ENCODE measurements at regions not wholly inside any gene's neighbourhood (a gene's known extent, or its start where the extent isn't known, plus 50 kb on each side); places are given as distances from the start of the nearest gene placed in this dataset.

DNA sequence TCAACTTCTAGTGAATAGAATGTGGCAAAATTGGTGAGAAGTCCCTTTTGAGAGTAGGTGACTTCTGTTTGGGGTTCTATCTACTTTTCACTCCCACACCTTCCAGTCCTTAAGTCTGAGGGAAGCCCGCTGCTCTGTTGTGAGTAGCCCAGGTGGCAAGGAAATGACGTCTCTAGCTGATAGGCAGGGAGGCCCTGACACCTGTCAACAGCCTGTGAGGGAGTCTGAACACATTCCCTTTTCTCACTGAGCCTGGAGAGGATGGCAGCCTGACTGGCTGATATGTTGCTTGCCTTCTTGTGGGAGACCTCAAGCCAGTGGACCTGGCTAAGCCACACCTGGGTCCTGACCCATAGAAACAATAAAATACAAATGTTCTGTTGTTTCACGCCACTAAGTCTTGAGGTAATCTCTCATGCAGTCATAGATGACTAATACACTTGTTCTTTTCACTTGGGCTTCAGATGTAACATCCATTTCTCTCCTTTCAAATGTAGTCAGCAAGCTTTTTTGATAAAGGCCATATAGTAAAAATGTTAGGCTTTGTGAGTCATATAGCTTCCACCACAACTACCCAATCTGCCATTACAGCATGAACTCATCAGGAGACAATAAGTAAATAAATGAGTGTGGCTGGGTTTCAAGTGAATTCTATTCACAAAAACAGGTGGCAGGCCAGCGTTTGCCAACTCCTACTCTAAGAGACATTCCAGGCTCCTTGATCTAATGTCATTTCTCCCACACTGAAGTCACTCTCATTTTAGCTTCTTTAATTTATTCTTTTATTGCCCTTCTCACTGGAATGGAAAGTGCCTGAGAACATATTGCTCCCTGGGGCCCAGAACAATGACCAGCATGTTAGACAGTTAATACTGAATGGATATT, 265.1 kb upstream of the MAD2L1 start:
- in situ Hi-C loops (cut with HindIII; ENCODE audit: low pct_unique_long_range_greater_than_20kb, low sequenced_read_pairs), result no loop called here
- no peak for DNase-seq (ENCODE audit: low read depth)

DNA sequence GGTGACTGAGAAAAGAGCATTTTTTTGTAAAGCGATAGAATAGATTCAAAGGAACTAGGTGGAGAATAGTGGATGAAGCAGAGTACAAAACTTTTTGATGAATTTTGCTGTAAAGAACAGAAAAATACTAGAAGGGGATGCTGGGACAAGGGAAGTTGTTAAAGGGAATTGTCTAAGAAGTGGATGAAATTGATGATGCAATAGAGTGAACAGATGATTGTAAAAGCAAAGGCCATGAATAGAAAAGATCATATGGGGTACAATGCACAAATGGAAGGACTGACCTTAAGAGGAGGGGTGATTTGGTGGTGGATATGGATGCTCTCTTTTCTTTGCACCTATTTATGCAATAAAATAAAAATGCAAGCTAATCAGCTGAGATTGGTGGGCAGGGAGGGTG, 262.7 kb upstream of the MAD2L1 start:
- in situ Hi-C loops (cut with HindIII; ENCODE audit: low pct_unique_long_range_greater_than_20kb, low sequenced_read_pairs), result no loop called here
- DNase-seq (ENCODE audit: low read depth), result no peak

DNA sequence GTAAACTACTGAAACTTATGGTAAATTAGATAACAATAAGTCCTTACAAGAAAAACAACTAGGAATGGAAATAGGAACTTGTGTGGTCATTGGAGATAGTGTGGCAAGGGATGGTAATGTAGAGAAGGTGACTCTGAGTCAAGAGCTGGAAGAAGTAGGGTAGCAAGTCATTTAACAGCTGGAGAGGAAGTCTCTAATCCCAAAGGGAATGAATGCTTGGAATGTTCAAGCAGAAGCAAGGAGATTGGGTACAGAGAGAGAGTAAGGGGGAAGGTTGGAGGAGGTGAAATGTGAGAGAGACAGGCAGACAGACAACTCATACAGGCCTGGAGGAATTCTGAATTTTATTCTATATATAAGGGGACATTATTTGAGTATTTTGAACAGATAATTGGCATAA, 260.6 kb upstream of the MAD2L1 start:
- in situ Hi-C loops (cut with HindIII; ENCODE audit: low pct_unique_long_range_greater_than_20kb, low sequenced_read_pairs), result no loop called here
- no peak for DNase-seq (ENCODE audit: low read depth)

DNA sequence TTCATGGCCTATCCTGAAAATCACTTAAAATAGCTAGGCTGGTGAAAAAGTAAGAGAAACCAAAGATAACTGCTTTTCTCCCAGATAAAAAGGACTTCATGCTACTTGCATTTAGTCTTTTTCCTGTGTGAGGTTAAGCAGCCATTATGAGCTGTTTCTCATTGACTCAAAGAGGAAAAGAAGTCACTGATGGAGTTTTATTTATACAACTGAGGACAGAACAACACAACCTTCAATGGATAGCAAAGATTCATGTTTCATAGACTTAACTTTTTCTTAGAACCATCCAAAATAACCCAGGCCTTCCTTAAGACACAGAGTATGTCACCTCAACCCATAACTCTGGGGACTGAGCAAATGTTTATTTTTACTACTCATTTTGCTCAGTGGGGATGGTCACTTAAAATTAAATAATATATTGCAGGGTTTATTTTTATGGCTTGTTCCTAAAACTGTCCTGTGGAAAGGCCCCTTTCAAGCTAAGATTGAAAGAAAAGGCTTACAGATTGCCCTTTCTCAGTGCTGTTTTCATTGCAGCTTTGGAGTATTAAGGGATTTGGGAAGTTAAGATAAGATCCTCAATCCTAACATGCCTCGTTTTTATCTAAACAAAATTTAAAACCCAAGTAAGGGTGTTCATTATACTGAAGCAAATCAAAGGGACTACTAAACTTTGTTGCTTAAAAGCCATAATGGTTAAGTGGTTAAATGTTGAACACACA, 252.6 kb upstream of the MAD2L1 start:
- no peak for DNase-seq (ENCODE audit: low read depth)
- in situ Hi-C loops (cut with HindIII; ENCODE audit: low pct_unique_long_range_greater_than_20kb, low sequenced_read_pairs), result no loop called here

DNA sequence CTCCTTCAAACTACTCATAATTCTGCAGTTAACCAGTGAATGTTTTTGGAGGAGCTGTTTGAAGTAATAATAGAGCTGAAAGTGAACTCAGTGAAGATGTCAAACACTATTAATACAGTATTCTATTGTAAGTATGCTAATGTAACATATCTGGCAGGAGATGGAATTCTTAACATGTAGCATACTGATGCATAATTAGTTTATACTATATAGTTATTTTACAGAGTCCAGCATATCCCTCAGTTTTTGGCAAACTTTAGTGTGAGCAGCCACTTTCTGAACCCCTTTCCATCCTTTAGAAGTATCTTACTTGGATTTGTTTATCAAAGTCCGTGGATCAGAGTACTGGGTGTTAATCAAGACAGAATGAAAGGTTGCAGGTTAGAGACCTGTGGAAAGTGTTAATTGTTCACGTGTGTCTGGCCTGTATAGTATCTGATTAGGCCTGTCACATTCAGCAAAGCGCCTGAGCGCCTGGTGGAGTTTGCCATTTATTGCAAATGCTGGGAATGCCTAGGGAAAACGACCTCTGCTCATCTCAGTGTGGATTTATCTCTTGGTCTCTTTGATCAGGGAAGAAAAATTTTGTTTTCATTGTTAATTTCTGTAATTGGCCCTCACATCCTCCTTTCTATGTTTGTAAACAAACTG, 251.7 kb upstream of the MAD2L1 start:
- no peak for DNase-seq (ENCODE audit: low read depth)
- in situ Hi-C loops (cut with HindIII; ENCODE audit: low pct_unique_long_range_greater_than_20kb, low sequenced_read_pairs), result no loop called here

DNA sequence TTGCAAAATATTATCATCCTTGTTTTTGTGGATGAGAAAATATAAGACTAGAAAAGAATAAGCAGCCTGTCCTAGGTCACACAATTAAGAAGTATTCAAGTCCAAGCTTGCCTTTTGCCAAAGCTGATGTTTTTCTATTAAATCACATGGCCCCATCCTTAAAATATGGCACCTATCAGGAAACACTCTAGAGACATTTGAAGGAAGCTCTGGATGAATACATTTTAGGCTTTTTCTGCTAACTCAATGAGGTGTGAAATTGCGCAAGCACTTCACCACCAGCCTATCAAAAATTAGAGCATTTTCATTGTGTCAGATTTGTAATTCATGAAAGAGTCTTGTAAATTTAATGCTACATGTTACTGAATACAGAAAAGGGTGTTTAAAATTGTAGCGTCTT, 251.1 kb upstream of the MAD2L1 start:
- in situ Hi-C loops (cut with HindIII; ENCODE audit: low pct_unique_long_range_greater_than_20kb, low sequenced_read_pairs), result no loop called here
- no peak for DNase-seq (ENCODE audit: low read depth)

DNA sequence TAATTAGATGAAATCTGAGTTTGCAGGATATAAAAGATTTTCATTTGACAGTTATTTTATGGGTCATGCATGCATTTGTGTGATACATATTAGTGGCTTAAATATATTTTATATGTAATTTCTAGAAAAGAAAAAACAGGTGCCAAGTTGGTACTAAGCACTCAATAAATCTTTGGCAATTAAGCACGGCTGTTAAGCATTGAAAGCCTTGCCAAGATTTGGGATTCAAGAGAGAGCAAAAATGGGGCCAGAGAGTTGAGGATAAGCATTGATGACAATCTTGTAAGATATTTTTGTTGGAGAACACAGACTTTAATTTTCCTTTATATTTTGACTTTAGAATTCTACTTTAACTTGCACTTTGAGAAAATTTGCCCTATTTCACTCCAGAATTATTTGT, 249.8 kb upstream of the MAD2L1 start:
- no peak for DNase-seq (ENCODE audit: low read depth)
- in situ Hi-C loops (cut with HindIII; ENCODE audit: low pct_unique_long_range_greater_than_20kb, low sequenced_read_pairs), result no loop called here

DNA sequence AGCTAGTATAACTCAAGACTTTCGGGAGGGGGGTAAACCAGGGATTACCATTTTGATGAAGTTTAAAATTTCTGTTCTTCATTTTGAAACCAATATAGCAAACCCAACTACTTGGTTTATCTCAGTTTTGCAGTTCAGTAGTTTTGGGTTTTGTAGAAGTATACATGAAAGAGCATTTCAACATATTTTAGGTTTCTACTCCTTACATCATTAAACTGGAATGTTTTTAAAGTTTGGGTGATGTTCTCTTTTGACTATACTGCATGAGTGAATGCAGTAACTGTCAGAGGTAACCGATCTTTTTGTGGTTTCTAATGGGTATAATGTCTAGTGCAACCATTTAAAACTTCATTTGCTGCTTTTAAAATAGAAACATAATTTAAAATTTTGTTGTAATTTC, 248.3 kb upstream of the MAD2L1 start:
- no peak for DNase-seq (ENCODE audit: low read depth)
- in situ Hi-C loops (cut with HindIII; ENCODE audit: low pct_unique_long_range_greater_than_20kb, low sequenced_read_pairs), result no loop called here

DNA sequence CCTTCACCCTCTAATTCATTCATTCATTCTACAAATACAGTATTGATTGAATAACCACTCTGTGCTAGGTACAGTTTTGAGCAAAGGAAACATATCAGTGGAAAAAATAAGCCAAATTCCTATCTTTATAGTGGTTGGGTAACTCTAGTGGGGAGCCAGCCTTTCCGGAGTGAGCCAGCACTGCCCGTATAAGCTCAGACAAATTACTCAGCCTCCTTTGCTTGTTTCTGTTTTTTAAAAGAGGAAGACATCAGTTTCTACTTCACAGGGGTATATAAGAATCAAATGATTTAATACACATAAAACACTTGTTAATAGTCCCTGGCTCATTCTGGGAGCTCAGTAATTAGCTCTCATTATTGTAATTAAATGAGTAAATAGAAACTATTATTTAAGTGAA, 238.2 kb upstream of the MAD2L1 start:
- DNase-seq (ENCODE audit: low read depth), result no peak
- in situ Hi-C loops (cut with HindIII; ENCODE audit: low pct_unique_long_range_greater_than_20kb, low sequenced_read_pairs), result no loop called here

DNA sequence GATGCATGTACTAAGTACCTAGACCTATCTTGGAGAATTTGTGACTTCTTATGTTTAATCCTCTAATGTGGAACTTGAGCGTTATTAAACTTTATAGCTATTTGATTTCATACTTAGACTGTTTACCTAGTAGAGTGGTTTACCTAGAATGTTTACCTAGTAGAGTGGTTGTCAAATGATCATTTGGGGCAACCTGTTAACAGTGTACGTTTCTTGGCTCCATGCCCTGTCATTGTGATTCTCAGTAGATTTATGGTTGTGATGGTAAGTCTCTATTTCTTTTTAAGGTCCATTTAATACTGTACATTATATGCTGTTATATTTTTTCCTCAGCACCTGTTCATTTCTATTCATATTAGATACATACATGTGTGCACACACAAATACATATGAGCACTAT, 233.0 kb upstream of the MAD2L1 start:
- no peak for DNase-seq (ENCODE audit: low read depth)
- in situ Hi-C loops (cut with HindIII; ENCODE audit: low pct_unique_long_range_greater_than_20kb, low sequenced_read_pairs), result no loop called here

DNA sequence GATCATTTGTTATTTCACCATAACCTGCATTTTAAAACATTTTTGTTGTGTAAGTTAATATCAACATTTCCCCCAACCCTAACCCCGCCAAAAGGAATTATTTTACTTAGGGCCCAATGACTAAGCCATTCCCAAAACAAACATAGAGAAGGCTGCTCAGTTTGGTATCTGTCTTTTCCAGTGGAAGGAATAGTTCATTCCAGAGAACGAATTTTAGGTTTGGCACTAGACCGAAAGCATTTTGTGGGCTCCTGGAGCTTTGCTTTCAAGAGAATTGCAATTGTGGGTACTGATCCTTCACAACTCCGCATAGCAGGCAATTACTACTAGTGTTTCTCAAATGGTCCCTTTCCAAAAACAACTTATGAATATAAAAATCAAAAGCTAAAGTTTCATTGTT, 226.7 kb upstream of the MAD2L1 start:
- in situ Hi-C loops (cut with HindIII; ENCODE audit: low pct_unique_long_range_greater_than_20kb, low sequenced_read_pairs), result no loop called here
- DNase-seq (ENCODE audit: low read depth), result no peak

DNA sequence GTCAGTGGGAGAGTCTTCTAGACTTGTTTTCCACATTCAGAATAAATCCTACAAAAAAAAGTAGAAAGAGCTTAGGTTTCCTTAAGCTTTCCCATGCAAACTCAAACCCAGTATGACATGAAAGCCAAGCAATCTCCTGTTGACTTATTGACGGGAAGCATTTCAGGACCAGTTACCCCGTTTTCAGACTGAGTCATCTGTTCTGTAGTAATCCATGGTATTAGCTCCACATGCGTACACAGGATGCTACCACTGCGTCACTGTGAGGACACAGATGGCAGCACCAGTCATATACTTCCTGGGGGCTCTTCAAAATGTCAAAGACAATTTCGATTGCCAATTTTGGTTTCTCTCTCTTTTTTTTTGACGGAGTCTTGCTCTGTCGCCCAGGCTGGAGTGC, 224.9 kb upstream of the MAD2L1 start:
- in situ Hi-C loops (cut with HindIII; ENCODE audit: low pct_unique_long_range_greater_than_20kb, low sequenced_read_pairs), result no loop called here

DNA sequence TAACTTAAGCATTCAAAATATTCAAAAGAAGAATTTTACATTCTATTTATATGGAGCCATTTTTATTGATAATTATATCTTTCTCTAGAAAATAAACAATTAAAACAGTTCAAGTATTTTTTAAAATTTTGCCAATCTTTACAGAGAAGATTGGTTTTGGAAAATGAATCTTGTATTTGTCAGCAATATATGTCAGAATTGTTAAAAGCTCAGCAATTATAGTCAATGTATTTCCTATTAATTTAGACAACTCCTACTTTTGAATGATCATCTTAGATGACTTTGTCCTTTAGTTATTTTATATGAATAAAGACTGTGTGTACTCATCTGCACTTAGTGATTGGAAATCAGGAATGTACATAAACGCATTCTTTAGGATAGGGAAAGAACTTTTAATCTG, 223.9 kb upstream of the MAD2L1 start:
- DNase-seq (ENCODE audit: low read depth), result no peak
- in situ Hi-C loops (cut with HindIII; ENCODE audit: low pct_unique_long_range_greater_than_20kb, low sequenced_read_pairs), result no loop called here

More for the DNA sequence above, 224.9 kb upstream of the MAD2L1 start:
- no peak for DNase-seq (ENCODE audit: low read depth)

DNA sequence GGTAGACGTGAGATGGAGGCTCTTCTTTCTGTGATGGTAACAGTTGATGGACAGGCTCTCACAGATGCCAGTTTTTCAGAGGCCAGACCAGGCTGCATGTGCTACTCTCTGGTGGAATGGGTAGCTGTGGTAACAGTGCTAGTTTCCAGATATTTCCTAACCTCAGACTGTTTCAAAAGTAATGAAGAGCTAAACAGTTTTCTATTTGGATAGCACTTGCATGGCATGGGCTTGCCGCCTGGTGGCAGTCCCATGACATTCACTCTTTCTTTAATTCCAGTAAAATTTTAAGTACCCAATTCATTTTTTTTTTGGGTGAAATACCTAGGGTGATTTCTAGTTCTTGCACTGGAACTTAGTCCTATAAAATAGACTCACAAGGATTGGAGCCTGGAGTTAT, 220.2 kb upstream of the MAD2L1 start:
- in situ Hi-C loops (cut with HindIII; ENCODE audit: low pct_unique_long_range_greater_than_20kb, low sequenced_read_pairs), result no loop called here
- DNase-seq (ENCODE audit: low read depth), result no peak

DNA sequence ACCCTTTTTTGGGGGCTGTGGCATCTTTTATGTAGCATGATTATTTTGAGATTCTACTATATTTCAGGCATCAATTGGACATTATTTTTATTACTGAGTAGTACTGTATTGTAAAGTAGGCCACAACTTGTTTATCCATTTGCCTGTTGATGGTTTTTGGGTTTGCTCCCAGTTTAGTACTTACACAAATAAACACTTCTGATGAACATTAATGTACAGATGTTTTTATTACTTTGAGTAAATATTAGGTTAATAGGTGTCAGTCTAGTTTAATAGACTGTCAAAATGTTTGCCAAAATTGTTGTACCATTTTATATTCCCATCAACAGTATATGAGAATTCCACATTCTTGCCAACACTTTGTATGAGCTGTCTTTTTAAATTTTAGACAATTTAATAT, 214.9 kb upstream of the MAD2L1 start:
- in situ Hi-C loops (cut with HindIII; ENCODE audit: low pct_unique_long_range_greater_than_20kb, low sequenced_read_pairs), result no loop called here
- DNase-seq (ENCODE audit: low read depth), result no peak

DNA sequence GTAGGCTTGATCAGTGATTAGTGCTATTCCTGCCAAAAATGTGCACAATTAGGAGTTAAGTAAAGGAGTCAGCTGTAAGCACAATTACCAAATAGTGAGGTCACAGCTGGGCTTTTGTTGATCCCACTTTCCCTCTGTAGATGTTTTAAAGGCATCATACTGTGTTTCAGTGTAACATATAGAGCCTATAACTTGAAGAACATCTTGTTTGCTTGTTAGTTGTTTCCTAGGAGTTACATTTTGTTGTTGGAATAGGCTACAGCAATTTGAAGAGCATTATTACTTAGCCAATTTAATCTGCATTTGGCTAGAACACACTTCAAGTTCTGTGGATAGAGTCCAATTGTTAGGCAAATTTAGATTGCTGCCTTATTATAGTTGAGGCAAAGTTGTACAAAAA, 210.7 kb upstream of the MAD2L1 start:
- no peak for DNase-seq (ENCODE audit: low read depth)
- in situ Hi-C loops (cut with HindIII; ENCODE audit: low pct_unique_long_range_greater_than_20kb, low sequenced_read_pairs), result no loop called here

DNA sequence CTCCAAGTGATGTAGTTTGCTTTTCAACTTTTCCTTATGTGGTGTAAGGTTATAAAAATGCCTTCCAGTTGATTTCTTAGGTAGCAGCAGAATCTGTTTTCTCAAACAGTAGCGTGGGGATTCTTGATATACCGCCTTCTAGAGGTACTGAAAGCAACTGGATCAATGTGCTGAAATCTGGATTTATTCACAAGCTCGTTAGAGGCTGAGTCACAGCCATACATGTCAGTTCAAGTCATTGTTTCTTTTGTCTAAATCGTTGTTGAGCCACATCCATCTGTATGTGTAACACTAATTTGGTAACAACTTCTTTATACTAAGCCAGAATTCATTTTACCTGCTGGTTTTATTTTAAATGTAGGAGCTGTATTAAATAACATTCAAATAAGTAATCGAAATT, 200.0 kb upstream of the MAD2L1 start:
- in situ Hi-C loops (cut with HindIII; ENCODE audit: low pct_unique_long_range_greater_than_20kb, low sequenced_read_pairs), result no loop called here

DNA sequence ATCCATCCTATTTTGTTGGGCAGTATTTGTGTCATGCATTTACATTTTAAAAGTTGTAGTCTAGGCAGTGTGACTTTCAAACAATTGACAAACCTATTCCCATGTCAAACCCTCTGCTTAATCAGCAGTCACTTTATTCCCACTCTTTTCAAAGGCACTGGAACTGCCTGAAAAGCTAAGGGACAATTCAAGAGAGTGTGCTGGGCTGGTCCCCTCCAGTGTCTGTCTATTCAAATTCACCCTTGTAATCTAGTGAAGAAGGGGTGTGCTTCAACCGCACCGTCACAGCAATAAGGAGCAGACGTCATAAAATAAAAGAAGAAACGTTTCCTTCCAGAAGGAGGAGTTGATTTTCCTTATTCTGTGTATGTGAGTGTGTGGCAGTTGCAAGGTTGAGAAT, 197.0 kb upstream of the MAD2L1 start:
- no peak for DNase-seq (ENCODE audit: low read depth)

More for the DNA sequence above, 200.0 kb upstream of the MAD2L1 start:
- DNase-seq (ENCODE audit: low read depth), result no peak

DNA sequence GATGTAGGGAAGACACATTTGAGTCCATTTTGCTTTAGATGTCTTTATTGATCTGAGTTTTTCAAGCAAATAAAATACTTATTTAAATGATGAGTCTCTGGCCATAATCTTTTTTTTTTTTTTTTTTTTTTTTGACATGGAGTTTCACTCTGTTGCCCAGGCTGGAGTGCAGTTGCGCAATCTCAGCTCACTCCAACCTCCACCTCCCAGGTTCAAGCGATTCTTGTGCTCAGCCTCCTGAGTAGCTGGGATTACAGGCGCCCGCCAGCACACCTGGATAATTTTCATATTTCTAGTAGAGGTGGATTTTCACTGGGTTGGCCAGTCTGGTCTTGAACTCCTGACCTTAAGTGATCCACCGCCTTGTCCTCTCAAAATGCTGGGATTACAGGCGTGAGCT, 194.5 kb upstream of the MAD2L1 start:
- no peak for DNase-seq (ENCODE audit: low read depth)
- in situ Hi-C loops (cut with HindIII; ENCODE audit: low pct_unique_long_range_greater_than_20kb, low sequenced_read_pairs), result no loop called here

More for the DNA sequence above, 197.0 kb upstream of the MAD2L1 start:
- in situ Hi-C loops (cut with HindIII; ENCODE audit: low pct_unique_long_range_greater_than_20kb, low sequenced_read_pairs), result no loop called here
